ENCODE measurements at regions not wholly inside any gene's neighbourhood (a gene's known extent, or its start where the extent isn't known, plus 50 kb on each side); places are given as distances from the start of the nearest gene placed in this dataset.

DNA sequence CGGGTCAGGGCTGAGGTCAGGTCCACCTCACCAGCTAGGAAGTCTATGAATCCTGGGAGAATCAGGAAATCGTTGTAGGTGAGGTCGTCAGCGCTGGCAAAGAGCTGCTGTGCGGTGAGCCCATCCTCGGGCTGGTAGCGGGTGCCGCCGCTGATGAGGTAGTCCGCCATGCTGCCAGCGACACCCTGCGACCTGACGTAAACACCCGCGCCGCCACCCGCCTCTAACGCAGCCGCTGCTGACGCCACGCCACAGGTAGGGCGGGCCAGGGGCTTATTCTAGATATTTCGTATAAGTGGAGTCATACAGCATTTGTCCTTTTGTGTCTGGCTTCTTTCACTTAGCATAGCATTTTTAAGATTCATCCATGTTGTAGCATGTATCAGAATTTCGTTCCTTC is 220.2 kb upstream of the ATP6AP2 start:
- TF ChIP-seq, protein P1, sequence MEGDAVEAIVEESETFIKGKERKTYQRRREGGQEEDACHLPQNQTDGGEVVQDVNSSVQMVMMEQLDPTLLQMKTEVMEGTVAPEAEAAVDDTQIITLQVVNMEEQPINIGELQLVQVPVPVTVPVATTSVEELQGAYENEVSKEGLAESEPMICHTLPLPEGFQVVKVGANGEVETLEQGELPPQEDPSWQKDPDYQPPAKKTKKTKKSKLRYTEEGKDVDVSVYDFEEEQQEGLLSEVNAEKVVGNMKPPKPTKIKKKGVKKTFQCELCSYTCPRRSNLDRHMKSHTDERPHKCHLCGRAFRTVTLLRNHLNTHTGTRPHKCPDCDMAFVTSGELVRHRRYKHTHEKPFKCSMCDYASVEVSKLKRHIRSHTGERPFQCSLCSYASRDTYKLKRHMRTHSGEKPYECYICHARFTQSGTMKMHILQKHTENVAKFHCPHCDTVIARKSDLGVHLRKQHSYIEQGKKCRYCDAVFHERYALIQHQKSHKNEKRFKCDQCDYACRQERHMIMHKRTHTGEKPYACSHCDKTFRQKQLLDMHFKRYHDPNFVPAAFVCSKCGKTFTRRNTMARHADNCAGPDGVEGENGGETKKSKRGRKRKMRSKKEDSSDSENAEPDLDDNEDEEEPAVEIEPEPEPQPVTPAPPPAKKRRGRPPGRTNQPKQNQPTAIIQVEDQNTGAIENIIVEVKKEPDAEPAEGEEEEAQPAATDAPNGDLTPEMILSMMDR (IDR thresholded peaks at IDR 0.05; ENCODE audit: low read depth, low read length, missing control alignments): no peak
- no peak for DNase-seq
- Histone ChIP-seq H3K36me3 (replicated peaks) (no peaks in the 10 kb centered on the region), H3K4me3 (ENCODE audit: low read depth, low read length) (no peak overlapping the region), H3K27me3 (replicated peaks) (no peaks in the 10 kb centered on the region), H3K27ac (no peak overlapping the region)
- in situ Hi-C loops (cut with HindIII; ENCODE audit: low pct_ligation_motif_present, low sequenced_read_pairs): no loop called here

DNA sequence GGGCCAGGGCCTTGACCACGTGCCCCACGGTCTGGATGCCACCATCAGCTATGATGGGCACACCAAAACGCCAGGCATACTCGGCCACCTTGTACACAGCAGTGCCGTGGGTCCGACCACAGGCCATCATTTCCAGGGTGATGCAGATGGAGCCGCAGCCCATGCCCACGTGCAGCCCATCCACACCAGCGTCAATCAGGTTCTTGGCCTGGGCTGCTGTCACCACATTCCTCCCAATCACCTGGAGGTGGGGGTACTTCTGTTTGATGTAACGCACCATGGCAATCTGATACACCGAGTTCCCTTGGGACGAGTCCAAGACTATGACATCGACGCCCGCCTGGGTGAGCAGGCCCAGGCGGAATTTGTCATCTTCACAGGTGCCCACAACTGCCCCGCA is 221.2 kb upstream of the ATP6AP2 start:
- no peak for DNase-seq
- Histone ChIP-seq H3K36me3 (replicated peaks) (no peaks in the 10 kb centered on the region), H3K4me3 (ENCODE audit: low read depth, low read length) (no peak overlapping the region), H3K27me3 (replicated peaks) (no peaks in the 10 kb centered on the region), H3K27ac (no peak overlapping the region)
- TF ChIP-seq, protein P1 (IDR thresholded peaks at IDR 0.05; ENCODE audit: low read depth, low read length, missing control alignments): no peak
- in situ Hi-C loops (cut with HindIII; ENCODE audit: low pct_ligation_motif_present, low sequenced_read_pairs): no loop called here

DNA sequence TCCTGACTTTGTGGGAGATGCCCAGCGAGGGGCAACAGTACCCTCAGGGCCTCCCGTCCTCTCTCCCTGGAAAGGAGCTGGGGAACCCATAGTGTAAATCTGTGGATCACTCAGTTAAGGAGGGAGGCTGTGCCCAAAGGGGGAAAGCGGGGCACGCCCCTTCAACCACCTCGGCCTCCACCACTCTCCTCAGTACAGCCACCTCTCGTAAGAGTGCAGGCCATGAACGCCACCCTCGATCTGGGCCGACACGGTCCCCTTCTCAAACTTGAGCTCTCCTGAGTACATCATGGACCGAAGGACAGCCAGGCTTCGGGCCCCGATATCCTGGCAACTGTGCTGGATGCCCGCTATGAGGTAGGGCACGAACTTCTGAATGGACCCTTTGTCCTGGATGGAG is 221.8 kb upstream of the ATP6AP2 start:
- in situ Hi-C loops (cut with HindIII; ENCODE audit: low pct_ligation_motif_present, low sequenced_read_pairs): no loop called here
- TF ChIP-seq, protein P1 (IDR thresholded peaks at IDR 0.05; ENCODE audit: low read depth, low read length, missing control alignments): no peak
- Histone ChIP-seq H3K4me3 (ENCODE audit: low read depth, low read length) (no peak overlapping the region), H3K36me3 (replicated peaks) (no peaks in the 10 kb centered on the region), H3K27me3 (replicated peaks) (no peaks in the 10 kb centered on the region), H3K27ac (no peak overlapping the region)
- no peak for DNase-seq

DNA sequence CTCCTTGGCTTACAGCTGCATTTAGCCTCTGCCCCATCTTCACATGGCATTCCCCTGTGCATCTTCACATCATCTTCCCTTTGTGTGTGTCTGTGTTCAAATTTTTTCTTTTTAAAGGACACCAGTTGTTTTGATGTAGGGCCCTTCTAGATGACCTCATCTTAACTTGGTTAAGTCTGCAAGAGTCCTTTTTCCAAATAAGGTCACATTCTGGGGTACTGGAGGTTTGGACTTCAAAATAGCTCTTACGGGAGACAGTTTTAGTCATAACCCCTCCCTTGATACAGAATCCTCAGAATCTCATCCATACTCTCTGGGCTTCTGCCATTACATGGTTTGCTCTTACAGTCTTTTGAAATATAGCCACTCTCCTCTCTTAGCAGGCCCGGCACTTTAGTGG is 231.5 kb upstream of the ATP6AP2 start:
- TF ChIP-seq, protein P1 (IDR thresholded peaks at IDR 0.05; ENCODE audit: low read depth, low read length, missing control alignments): no peak
- DNase-seq: no peak
- Histone ChIP-seq H3K27ac (no peak overlapping the region), H3K27me3 (replicated peaks) (no peaks in the 10 kb centered on the region), H3K36me3 (replicated peaks) (no peaks in the 10 kb centered on the region), H3K4me3 (ENCODE audit: low read depth, low read length) (no peak overlapping the region)
- in situ Hi-C loops (cut with HindIII; ENCODE audit: low pct_ligation_motif_present, low sequenced_read_pairs): no loop called here

DNA sequence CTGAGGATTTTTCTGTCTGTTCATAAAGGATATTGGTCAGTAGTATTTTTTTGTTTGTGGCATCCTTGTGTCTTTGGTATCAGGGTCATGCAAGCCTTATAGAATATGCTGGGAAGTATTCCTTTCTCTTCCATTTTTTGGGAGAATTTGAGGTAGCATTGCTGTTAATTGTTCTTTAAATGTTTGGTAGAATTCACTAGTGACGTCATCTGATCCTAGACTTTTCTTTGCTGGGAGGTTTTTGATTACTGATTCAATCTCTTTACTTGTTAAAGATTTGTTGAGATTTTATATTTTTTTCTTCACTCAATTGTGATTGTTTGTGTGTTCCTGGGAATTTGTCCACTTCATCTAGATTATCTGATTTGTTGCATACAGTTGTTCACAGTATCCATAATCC is 234.4 kb upstream of the ATP6AP2 start:
- no peak for DNase-seq
- Histone ChIP-seq H3K27me3 (replicated peaks) (no peaks in the 10 kb centered on the region), H3K36me3 (replicated peaks) (no peaks in the 10 kb centered on the region), H3K27ac (no peak overlapping the region), H3K4me3 (ENCODE audit: low read depth, low read length) (no peak overlapping the region)
- in situ Hi-C loops (cut with HindIII; ENCODE audit: low pct_ligation_motif_present, low sequenced_read_pairs): no loop called here
- TF ChIP-seq, protein P1 (IDR thresholded peaks at IDR 0.05; ENCODE audit: low read depth, low read length, missing control alignments): no peak

DNA sequence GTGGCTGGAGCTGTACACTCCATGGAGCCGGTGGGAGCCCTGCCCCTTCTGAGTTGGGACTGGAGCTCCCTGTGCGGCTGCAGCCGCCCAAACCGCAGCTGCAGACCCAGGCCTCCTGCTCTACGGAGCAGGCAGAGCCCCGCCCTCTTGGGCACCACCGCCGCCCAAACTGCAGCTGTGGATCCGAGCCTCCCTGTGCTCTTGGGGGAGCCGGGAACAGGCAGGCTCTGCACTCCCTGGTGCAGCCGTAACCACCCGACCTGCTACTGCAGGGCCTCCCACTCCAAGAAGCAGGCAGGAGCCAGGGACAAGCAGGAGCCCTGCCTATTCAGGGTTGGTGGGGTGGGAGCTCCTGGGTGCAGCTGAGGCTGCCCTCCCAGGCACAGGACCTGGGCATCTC is 237.5 kb upstream of the ATP6AP2 start:
- Histone ChIP-seq H3K4me3 (ENCODE audit: low read depth, low read length) (no peak overlapping the region), H3K27ac (no peak overlapping the region), H3K27me3 (replicated peaks) (no peaks in the 10 kb centered on the region), H3K36me3 (replicated peaks) (no peaks in the 10 kb centered on the region)
- in situ Hi-C loops (cut with HindIII; ENCODE audit: low pct_ligation_motif_present, low sequenced_read_pairs): no loop called here
- no peak for DNase-seq
- TF ChIP-seq, protein P1 (IDR thresholded peaks at IDR 0.05; ENCODE audit: low read depth, low read length, missing control alignments): no peak

All from brain microvascular endothelial cell (primary cell).